K562 (cell line): ENCODE measurements at regions not wholly inside any gene's neighbourhood (a gene's known extent, or its start where the extent isn't known, plus 50 kb on each side); places are given as distances from the start of the nearest gene placed in this dataset.

Experiments used
- ATAC-seq: fragments of 200-7000 bp; cut with Tn5 transposase; 3 replicates; pipeline ENCODE4 v1.9.1; 2020; ENCODE audit warnings: moderate library complexity
- BruUV-seq: library from RNA; stranded (reverse); fragments of 400-500 nt; replicated peaks from 2 replicates; lab custom pipeline; 2021; lab: Mats Ljungman, UMichigan
- CTCF ChIA-PET: fragments of 300-600 bp; formaldehyde crosslinking; extraction: SDS; loops from one replicate; lab custom pipeline; 2021; ENCODE audit warnings: low intra/inter-chr PET ratio; lab: Yijun Ruan, JAX
- POLR2A ChIA-PET: fragments of 300-600, 350-650 bp; sonication (Branson Sonifier 250); formaldehyde crosslinking; extraction: SDS; loops from one replicate; lab custom pipeline; 2021; ENCODE audit warnings: antibody characterized with exemption, inconsistent platforms; lab: Yijun Ruan, JAX
- DNase-seq, 4 experiments: peaks; one replicate each; pipeline versions ENCODE4 v3.0.0 to v3.0.0-alpha.2; 2011 to 2018; ENCODE audit warnings: low spot score in 3 of 4, mixed read lengths in 3 of 4; ENCODE audit errors: extremely low read depth in 1 of 4
- FAIRE-seq: peaks from 2 replicates; lab custom pipeline; 2011; peaks lifted over from hg19 to GRCh38; lab: Jason Lieb, UNC
- H2AFZ ChIP-seq: 2 replicates; pipeline ENCODE4 v1.6.0; 2011; ENCODE audit warnings: low read depth, low read length, control low read depth, inconsistent platforms
- H3K27ac ChIP-seq: fragments of 200-600 bp; 3 replicates; pipeline ENCODE4 v1.8.0; 2011; ENCODE audit warnings: low read depth, mild to moderate bottlenecking, control low read depth, inconsistent platforms, low read length, moderate library complexity, mixed read lengths; ENCODE audit errors: extremely low read depth
- H3K27me3 ChIP-seq, 2 experiments: fragments of 300-600 bp in 1 of 2; 2 replicates in 1 of 2; 3 replicates in 1 of 2; pipeline versions ENCODE4 v1.6.0 to v1.8.0; 2011; ENCODE audit warnings: inconsistent platforms in 2 of 2, low read length in 2 of 2, mild to moderate bottlenecking in 1 of 2, mixed read lengths in 1 of 2, moderate library complexity in 1 of 2; ENCODE audit not compliant: control insufficient read depth in 2 of 2, insufficient read depth in 2 of 2
- H3K36me3 ChIP-seq: fragments of 300-600 bp; 3 replicates; pipeline ENCODE4 v1.8.0; 2011; ENCODE audit warnings: mild to moderate bottlenecking, low read length, inconsistent platforms; ENCODE audit not compliant: control insufficient read depth, insufficient read depth
- H3K4me1 ChIP-seq, 2 experiments: fragments of 200-600 bp in 1 of 2; replicated peaks in 1 of 2; 2 replicates in 1 of 2; 3 replicates in 1 of 2; pipeline versions ENCODE4 v1.5.1 to v1.8.0; 2011; ENCODE audit warnings: inconsistent platforms in 2 of 2, low read length in 2 of 2, mild to moderate bottlenecking in 1 of 2, mixed read lengths in 1 of 2, moderate library complexity in 1 of 2; ENCODE audit not compliant: control insufficient read depth in 2 of 2, insufficient read depth in 2 of 2
- H3K4me2 ChIP-seq: 2 replicates; pipeline ENCODE4 v1.6.1; 2011; ENCODE audit warnings: low read length, control low read depth, inconsistent platforms, mixed read lengths; ENCODE audit not compliant: insufficient read depth
- H3K4me3 ChIP-seq: fragments of 200-600 bp; sonication (generic), shearing (Covaris generic); 2 replicates; pipeline ENCODE4 v1.5.1; 2016; ENCODE audit warnings: control low read depth, inconsistent platforms
- H3K79me2 ChIP-seq: fragments of 200-600 bp; 3 replicates; pipeline ENCODE4 v1.8.0; 2011; ENCODE audit warnings: low read length, inconsistent platforms; ENCODE audit not compliant: control insufficient read depth, insufficient read depth
- H3K9ac ChIP-seq, 2 experiments: 2 replicates each; pipeline versions ENCODE4 v1.6.0 to v1.6.1; 2011; ENCODE audit warnings: low read depth in 2 of 2, low read length in 2 of 2, control low read depth in 1 of 2, inconsistent platforms in 1 of 2, mild to moderate bottlenecking in 1 of 2, mixed read lengths in 1 of 2; ENCODE audit not compliant: insufficient read depth in 1 of 2
- H3K9me1 ChIP-seq: one replicate; pipeline ENCODE4 v1.6.0; 2011; ENCODE audit warnings: inconsistent platforms, mild to moderate bottlenecking, low read length, moderate library complexity; ENCODE audit not compliant: control insufficient read depth, insufficient read depth
- H3K9me3 ChIP-seq: replicated peaks from 2 replicates; pipeline ENCODE4 v1.5.1; 2011; ENCODE audit warnings: low read depth, low read length, inconsistent platforms; ENCODE audit not compliant: control insufficient read depth, insufficient read depth
- H4K20me1 ChIP-seq: replicated peaks from 2 replicates; pipeline ENCODE4 v1.6.1; 2011; ENCODE audit warnings: low read length, inconsistent platforms, mixed read lengths; ENCODE audit not compliant: control insufficient read depth, insufficient read depth
- CTCF ChIP-seq, 3 experiments: IDR thresholded peaks in 2 of 3; conservative IDR thresholded peaks in 1 of 3; 2 replicates each; pipeline ENCODE4 v1.5.1; 2011 to 2012; ENCODE audit warnings: low read length in 3 of 3, mild to moderate bottlenecking in 3 of 3, control low read depth in 2 of 3, improper control_type of control experiment in 1 of 3, inconsistent platforms in 1 of 3, low read depth in 1 of 3, mixed read lengths in 1 of 3, moderate library complexity in 1 of 3; ENCODE audit not compliant: insufficient read depth in 2 of 3
- FOXK1 ChIP-seq: sonication (generic); formaldehyde crosslinking; IDR thresholded peaks from 2 replicates; pipeline ENCODE4 v1.8.0; 2022; ENCODE audit warnings: missing genetic modification reagents, mild to moderate bottlenecking, borderline replicate concordance
- MAFF ChIP-seq: IDR thresholded peaks from 2 replicates; pipeline ENCODE4 v1.6.1; 2012; ENCODE audit warnings: low read length, improper control_type of control experiment
- NRF1 ChIP-seq, 2 experiments: fragments of 450-650 bp; IDR thresholded peaks in 1 of 2; conservative IDR thresholded peaks in 1 of 2; 2 replicates each; pipeline ENCODE4 v1.6.1; 2014; ENCODE audit warnings: mild to moderate bottlenecking in 2 of 2
- RBM17 ChIP-seq: fragments of 200-400 bp; formaldehyde crosslinking; IDR thresholded peaks from 2 replicates; pipeline ENCODE4 v1.6.1; 2017; ENCODE audit warnings: low read depth, mild to moderate bottlenecking, low read length, borderline replicate concordance
- TAF1 ChIP-seq: IDR thresholded peaks from 2 replicates; pipeline ENCODE4 v1.6.1; 2011; ENCODE audit warnings: mild to moderate bottlenecking, low read length, moderate library complexity; ENCODE audit not compliant: insufficient read depth, control insufficient read depth, severe bottlenecking; ENCODE audit errors: extremely low read depth
- U2AF1 ChIP-seq: fragments of 200-400 bp; formaldehyde crosslinking; optimal IDR thresholded peaks from 2 replicates; pipeline ENCODE3; 2017; ENCODE audit warnings: mild to moderate bottlenecking, low read depth, low read length, moderate library complexity
- ZFP36 ChIP-seq: fragments of 150-350 bp; IDR thresholded peaks from 2 replicates; pipeline ENCODE4 v1.6.1; 2018; ENCODE audit warnings: low read length, low read depth; ENCODE audit not compliant: partially characterized antibody
- ZNF263 ChIP-seq: sonication (generic); formaldehyde crosslinking; IDR thresholded peaks from 2 replicates; pipeline ENCODE4 v1.8.0; 2022; ENCODE audit warnings: mild to moderate bottlenecking, missing genetic modification reagents, borderline replicate concordance
- WGBS: fragments of 100-300 bp; shearing (Covaris generic); methylation state at CpG from one replicate; pipeline ENCODE4 v1.1.6; 2016; ENCODE audit warnings: low coverage, mixed read lengths; ENCODE audit not compliant: insufficient coverage; ENCODE audit errors: missing lambda C conversion rate; 5-methylcytosine and 5-hydroxymethylcytosine counted together
- in situ Hi-C: fragments of 300-500 bp; cut with MboI; formaldehyde crosslinking; loops from 4 replicates; pipeline ENCODE4 v1.15.0; 2018; ENCODE audit warnings: inconsistent platforms, mixed read lengths
- intact Hi-C: fragments of 100-400 bp; cut with micrococcal nuclease; formaldehyde crosslinking; loops from 2 replicates; pipeline ENCODE4 v1.14.2; 2022
- TF ChIP-seq, protein P1 (sequence below), 2 experiments: fragments of 450-650 bp in 1 of 2; sonication (generic) in 1 of 2; formaldehyde crosslinking in 1 of 2; IDR thresholded peaks in 1 of 2; conservative IDR thresholded peaks in 1 of 2; 2 replicates each; pipeline versions ENCODE4 v1.6.1 to v1.8.1; 2016 to 2023; ENCODE audit warnings: mild to moderate bottlenecking in 2 of 2, moderate library complexity in 2 of 2, inconsistent platforms in 1 of 2, missing genetic modification reagents in 1 of 2
- TF ChIP-seq, protein P2 (sequence below): sonication (generic); formaldehyde crosslinking; IDR thresholded peaks from 2 replicates; pipeline ENCODE4 v1.8.0; 2022; ENCODE audit warnings: mild to moderate bottlenecking, missing genetic modification reagents
- TF ChIP-seq, protein P3 (sequence below): fragments of 450-650 bp; formaldehyde crosslinking; IDR thresholded peaks from 2 replicates; pipeline ENCODE4 v1.4.0; 2022; ENCODE audit warnings: missing genetic modification characterization

- no peaks in the 10 kb centered on the region for H3K9me1 ChIP-seq
- ATAC-seq: no peak
- H3K27ac ChIP-seq: no peak overlapping the region
- intact Hi-C loops: loop anchor here (2.0 kb wide), 1 partner anchor 329 kb away; no protein-coding TSS in a partner anchor
- ChIA-PET POLR2A (interaction anchor here (0.5 to 1.2 kb wide), 7 partner anchors 10 to 634 kb away, joined by 3 to 6 read pairs (median 5); no protein-coding TSS in a partner anchor), CTCF (no interaction called here)
- H3K4me1 ChIP-seq: peaks cover 0 to 7% of the 10 kb centered on the region in 2 experiments; a peak in 1 of 5 replicates
- no peak overlapping the region for H3K4me3 ChIP-seq
- peaks cover 36 to 83% of the 10 kb centered on the region in 2 experiments; a peak in 4 of 5 replicates for H3K27me3 ChIP-seq
- H3K4me2 ChIP-seq: no peak overlapping the region
- WGBS: 1% methylated on average over 24 of the region's 27 CpGs
- H3K36me3 ChIP-seq: no peaks in the 10 kb centered on the region
- H4K20me1 ChIP-seq: no peaks in the 10 kb centered on the region
- no peak for FAIRE-seq
- DNase-seq: no peak
- H3K79me2 ChIP-seq: no peaks in the 10 kb centered on the region
- no peaks in the 10 kb centered on the region for H3K9me3 ChIP-seq
- no TSS peak for BruUV-seq
- in situ Hi-C loops: no loop called here
- H3K9ac ChIP-seq: no peak overlapping the region
- H2AFZ ChIP-seq: no peak overlapping the region
- no peak for TF ChIP-seq FOXK1
- TF ChIP-seq, protein P1, sequence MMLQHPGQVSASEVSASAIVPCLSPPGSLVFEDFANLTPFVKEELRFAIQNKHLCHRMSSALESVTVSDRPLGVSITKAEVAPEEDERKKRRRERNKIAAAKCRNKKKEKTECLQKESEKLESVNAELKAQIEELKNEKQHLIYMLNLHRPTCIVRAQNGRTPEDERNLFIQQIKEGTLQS (IDR thresholded peaks at IDR 0.05): no peak
- TF ChIP-seq, protein P1 (CRISPR knock-in tag; conservative IDR thresholded peaks at IDR 0.05): no peak
- no peak for TF ChIP-seq U2AF1
- peak; percentile 82 for TF ChIP-seq ZNF263 (CRISPR knock-in tag)
- no peak for TF ChIP-seq MAFF
- peak in 1 of 3 experiments; percentile 21; a peak in 1 of 6 replicates for TF ChIP-seq CTCF (IDR thresholded peaks at IDR 0.05 in 2 of 3, conservative IDR thresholded peaks at IDR 0.05 in 1 of 3; ENCODE audit: insufficient read depth in 2 of 3, low read depth in 1 of 3, low read length in 3 of 3)
- no peak for TF ChIP-seq TAF1
- TF ChIP-seq ZFP36: no peak
- no peak for TF ChIP-seq RBM17
- TF ChIP-seq, protein P2, sequence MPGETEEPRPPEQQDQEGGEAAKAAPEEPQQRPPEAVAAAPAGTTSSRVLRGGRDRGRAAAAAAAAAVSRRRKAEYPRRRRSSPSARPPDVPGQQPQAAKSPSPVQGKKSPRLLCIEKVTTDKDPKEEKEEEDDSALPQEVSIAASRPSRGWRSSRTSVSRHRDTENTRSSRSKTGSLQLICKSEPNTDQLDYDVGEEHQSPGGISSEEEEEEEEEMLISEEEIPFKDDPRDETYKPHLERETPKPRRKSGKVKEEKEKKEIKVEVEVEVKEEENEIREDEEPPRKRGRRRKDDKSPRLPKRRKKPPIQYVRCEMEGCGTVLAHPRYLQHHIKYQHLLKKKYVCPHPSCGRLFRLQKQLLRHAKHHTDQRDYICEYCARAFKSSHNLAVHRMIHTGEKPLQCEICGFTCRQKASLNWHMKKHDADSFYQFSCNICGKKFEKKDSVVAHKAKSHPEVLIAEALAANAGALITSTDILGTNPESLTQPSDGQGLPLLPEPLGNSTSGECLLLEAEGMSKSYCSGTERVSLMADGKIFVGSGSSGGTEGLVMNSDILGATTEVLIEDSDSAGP: no peak
- TF ChIP-seq, protein P3, sequence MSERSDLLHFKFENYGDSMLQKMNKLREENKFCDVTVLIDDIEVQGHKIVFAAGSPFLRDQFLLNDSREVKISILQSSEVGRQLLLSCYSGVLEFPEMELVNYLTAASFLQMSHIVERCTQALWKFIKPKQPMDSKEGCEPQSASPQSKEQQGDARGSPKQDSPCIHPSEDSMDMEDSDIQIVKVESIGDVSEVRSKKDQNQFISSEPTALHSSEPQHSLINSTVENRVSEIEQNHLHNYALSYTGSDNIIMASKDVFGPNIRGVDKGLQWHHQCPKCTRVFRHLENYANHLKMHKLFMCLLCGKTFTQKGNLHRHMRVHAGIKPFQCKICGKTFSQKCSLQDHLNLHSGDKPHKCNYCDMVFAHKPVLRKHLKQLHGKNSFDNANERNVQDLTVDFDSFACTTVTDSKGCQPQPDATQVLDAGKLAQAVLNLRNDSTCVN (CRISPR knock-in tag): no peak
- TF ChIP-seq NRF1 (conservative IDR thresholded peaks at IDR 0.05 in 1 of 2, IDR thresholded peaks at IDR 0.05 in 1 of 2): peak; percentile 40 to 56
Measured at GRCh38 chr21:43315244-43316137, 111.4 kb downstream of the SIK1 start.
